HG03039 (cell line): ENCODE measurements at regions not wholly inside any gene's neighbourhood (a gene's known extent, or its start where the extent isn't known, plus 50 kb on each side); places are given as distances from the start of the nearest gene placed in this dataset.

Experiments
- ATAC-seq: cut with Tn5 transposase; IDR thresholded peaks from one replicate; pipeline ENCODE4 v1.9.1; 2021; ENCODE audit warnings: mild to moderate bottlenecking, moderate library complexity; ENCODE audit not compliant: unreplicated experiment

GRCh38 chr15:37253877-37254276 lies 153.5 kb upstream of the MEIS2 start:
- ATAC-seq, result no peak

GRCh38 chr15:37260255-37260654 lies 159.9 kb upstream of the MEIS2 start:
- no peak for ATAC-seq

DNA sequence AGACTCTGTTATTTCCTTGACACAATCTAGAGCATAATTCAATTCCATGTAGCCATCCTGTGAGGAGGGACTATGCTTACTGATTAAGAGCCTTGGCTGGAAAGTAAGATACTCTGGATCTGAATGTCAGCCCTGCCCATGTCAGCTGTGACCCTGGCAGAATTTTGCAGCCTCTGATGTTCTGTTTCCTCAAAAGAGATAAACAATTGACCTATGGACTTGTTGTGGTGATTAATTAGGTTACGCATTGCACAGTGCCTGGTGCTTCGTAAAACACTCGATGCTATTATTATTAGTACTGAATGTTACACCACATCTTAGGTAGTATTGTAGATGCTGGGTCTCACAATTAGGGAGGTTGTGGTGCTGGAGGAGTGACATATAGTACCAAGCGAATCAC lies 161.3 kb upstream of the MEIS2 start:
- ATAC-seq, result no peak

GRCh38 chr15:37262922-37263608 lies 162.7 kb upstream of the MEIS2 start:
- ATAC-seq, result no peak

DNA sequence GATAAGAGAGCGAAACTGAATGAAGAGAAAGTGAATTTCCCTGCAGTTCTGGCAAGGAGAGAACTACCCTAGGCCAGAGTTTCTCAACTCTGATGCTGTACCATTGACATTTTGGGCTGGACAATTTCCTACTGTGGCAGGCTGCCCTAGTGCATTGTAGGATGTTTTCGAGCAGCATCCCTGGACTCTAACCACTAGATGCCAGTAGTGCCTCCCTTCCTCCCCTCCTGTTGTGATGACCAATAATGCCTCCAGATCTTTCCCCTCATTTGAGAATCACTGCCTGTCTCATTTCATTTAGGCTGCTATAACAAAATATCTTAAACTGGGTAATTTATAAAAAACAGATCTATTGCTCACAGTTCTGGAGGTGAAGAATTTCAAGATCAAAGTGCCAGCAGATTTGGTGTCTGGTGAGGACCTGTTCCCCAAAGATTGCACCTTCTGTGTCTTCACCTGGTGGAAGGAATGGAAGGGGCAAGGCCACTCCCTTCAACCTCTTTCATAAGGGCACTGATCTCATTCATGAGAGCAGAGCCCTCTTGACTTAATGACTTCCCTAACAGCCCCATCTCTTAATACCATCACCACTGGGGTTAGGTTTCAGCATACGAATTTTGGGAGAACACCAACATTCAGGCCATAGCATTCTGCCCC lies 188.9 kb upstream of the MEIS2 start:
- no peak for ATAC-seq

DNA sequence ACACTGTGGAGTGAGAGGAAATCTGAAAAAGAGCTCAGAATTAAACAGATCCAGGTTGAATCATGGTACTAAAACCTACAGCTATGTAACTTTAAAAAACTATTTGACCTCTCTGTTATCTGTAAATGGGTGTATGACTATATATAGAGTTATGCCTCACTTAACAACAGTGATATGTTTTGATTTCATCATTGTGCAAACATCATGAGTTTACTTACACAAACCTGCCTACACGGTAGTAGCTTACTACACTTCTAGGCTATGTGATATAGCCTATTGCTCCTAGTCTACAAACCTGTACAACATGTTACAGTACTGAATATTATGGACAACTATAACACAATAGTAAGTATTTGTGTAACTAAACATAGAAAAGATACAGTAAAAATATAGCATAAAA lies 191.6 kb upstream of the MEIS2 start:
- ATAC-seq, result no peak

DNA sequence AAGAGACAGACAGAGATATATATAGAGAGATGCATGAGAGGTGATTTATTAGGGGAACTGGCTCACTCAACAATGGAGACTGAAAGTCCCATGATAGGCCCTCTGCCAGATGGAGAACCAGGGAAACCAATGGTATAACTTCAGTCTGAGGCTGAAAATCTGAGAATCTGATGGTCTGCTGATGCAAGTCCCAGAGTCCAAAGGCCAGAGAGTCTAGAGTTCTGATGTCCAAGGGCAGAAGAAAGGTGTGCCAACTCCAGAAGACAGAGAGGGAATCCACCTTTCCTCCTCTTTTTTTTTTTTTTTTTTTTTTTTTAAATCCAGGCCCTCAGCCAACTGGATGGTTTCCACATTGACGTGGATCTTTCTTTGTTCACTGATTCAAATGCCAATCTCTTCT lies 197.9 kb upstream of the MEIS2 start:
- ATAC-seq, result no peak

DNA sequence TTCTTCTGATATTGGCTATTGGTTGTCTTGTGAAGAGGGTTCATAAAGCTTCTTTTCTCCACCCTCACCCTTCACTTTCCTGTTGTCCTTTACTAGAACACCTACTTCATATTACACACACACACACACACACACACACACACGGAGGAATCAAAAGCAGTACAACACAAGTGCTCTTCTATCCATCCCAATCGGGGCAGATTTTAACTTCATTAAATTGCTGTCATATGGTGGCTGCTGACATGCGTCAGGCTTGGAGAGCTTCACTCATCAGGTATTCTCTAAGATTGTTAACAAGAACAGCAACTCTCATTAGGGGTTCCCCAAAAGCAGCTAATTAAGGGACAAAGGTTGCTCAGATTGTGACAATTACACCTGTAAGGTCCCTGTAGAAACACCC lies 239.1 kb upstream of the MEIS2 start:
- no peak for ATAC-seq

DNA sequence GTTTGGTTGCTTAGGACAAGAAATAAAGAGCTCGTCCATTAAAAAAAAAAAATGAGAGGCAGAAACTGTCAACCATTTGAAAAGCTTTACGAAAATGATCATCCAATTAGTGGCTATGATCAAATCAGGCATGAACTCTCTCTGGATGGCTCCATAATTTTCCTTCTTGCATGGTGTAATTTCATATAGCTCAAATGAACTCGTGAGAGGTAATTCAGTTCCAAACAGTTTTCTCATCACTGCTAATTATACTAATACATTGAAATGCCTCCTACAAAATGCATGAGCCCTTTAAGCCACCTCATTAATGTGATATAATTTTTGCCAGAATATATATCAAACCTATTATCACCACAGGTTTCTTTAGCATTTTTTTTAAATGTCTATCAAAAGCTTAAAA lies 239.5 kb upstream of the MEIS2 start:
- ATAC-seq, result no peak

GRCh38 chr15:37340438-37340837 lies 240.1 kb upstream of the MEIS2 start:
- no peak for ATAC-seq

- no peak for ATAC-seq
Observed at GRCh38 chr15:37359101-37359892, 258.9 kb upstream of the MEIS2 start.

DNA sequence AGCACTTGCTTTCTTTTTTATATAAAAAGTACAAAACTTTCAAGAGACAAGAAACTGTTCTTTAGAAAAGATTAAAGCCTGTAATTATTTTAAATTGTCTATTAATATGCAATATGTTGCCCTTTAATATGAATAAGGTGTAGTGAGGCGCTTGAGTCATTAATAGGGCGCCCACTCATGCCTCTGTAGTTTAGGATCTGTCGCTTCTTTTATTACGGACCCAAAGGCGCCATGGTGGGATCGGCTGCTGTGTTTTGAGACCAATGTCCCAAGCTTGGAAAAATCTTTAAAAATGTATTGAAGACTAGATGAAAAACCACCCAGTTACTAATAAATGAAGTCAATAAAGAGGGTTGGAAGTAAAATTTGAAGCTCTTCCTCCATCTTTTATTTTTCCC lies 259.5 kb upstream of the MEIS2 start:
- ATAC-seq, result no peak

DNA sequence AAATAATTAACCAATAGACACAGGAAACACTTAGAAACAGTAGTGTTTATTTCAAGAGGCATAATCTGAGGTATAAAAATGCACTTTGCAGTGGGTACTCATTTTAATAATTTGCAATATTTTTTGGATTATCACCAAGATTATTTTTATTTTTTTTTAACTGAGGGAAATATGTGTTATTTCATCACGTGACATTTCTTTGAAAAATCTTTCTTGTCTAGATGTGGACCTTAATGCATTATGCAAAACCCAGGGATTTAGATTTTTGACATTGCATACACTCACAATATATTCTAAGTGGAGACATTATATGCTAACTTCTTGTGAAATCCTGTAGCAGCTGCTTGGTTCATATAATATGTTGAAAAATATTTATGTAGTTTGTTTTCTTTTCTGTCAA lies 260.4 kb upstream of the MEIS2 start:
- no peak for ATAC-seq

DNA sequence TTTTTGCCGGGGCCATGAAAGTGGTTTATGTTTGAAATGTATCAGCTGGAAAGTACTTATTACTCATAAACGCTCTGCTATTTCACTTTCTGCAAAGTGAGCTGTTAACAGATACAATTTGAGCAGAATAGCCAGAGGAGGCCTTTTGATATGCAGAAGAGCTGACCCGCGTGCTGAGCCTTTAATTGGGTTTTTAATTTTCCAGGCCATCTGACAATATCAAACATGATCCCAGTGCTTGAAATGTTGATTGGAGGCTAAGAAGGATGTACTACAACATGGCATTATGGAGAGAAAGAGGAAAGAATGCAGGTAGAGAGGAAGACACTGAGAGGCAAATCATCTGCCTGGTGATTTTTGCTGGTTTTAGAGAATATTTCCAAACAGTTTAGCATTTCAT lies 261.3 kb upstream of the MEIS2 start:
- ATAC-seq, result no peak

DNA sequence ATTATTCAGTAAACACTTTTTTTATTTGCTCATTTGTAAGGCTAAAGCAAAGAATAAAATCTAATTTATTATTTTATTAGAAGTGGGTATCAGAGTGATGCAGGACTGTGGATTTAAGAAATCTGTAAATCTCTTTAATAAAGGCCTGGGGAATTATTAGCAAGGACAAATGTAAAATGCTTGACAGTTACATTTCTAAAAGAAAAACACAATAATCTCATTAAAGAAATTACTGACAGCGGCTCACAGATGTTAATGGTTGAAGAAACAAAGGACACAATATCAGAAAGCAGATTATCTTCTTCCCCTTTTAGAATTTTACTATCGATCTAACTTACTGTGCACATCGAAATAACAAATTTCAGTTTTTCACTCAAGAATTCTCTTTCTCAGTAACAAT lies 262.1 kb upstream of the MEIS2 start:
- no peak for ATAC-seq

- no peak for ATAC-seq
Observed at GRCh38 chr15:37368961-37369360, 268.6 kb upstream of the MEIS2 start.

GRCh38 chr15:37370941-37371340 lies 270.6 kb upstream of the MEIS2 start:
- ATAC-seq, result no peak

DNA sequence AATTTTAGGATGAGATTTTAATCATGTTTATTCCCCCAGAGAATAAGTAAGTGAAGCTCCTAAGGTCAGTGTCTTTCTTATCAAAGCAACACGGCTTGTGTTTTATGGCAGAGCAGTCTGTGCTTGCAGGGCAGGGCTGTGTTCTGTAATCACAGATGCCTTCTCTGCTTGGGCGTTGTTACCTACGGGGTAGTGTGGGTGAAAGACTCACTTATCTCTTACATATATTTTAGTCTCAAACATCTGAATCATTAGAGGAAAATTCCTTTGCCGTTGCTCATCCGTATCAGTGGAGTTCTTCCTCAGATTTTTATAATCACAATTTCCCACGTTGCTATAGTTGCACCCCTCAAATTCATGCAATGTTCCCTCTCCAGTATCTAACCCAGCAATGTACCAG lies 271.7 kb upstream of the MEIS2 start:
- no peak for ATAC-seq

- ATAC-seq, result no peak
Observed at GRCh38 chr15:37375519-37375918, 275.2 kb upstream of the MEIS2 start.

DNA sequence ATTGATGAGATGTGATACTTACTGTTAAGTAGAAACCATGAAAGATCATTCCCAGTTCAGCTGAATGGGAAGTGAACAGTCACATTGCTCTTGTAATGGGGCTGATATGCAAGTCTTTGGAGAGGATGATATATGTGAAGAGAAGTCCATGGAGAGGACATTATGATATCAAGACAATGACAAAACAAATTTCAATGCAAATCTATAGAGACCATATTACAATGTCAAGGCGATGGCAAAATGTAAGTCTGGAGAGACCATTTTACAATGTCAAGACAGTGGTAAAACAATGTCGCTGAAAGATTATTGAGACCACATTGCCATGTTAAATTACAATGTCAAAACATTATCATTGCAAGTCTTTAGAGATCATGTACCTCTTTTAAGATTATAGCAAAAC lies 277.1 kb upstream of the MEIS2 start:
- no peak for ATAC-seq

- ATAC-seq, result no peak
Observed at GRCh38 chr15:37394402-37395099, 294.2 kb upstream of the MEIS2 start.

GRCh38 chr15:37395100-37395468 lies 294.7 kb upstream of the MEIS2 start:
- ATAC-seq, result no peak
